ENCODE measurements at regions not wholly inside any gene's neighbourhood (a gene's known extent, or its start where the extent isn't known, plus 50 kb on each side); places are given as distances from the start of the nearest gene placed in this dataset.
A peak's percentile ranks its signal among the peaks of the same experiment; 100 is the strongest.

- no peak for FAIRE-seq
- no peak for TF ChIP-seq CTCF (IDR thresholded peaks at IDR 0.05; ENCODE audit: insufficient read depth, missing control alignments)
- DNase-seq (ENCODE audit: insufficient read length, low spot score) = no peak
Observed at GRCh38 chr20:48187851-48188250, 402.6 kb upstream of the SULF2 start.

GRCh38 chr20:48186915-48187314, 401.6 kb upstream of the SULF2 start:
- no peak for DNase-seq (ENCODE audit: insufficient read length, low spot score)
- FAIRE-seq = peak; percentile 89
- no peak for TF ChIP-seq CTCF (IDR thresholded peaks at IDR 0.05; ENCODE audit: insufficient read depth, missing control alignments)

GRCh38 chr20:48186447-48186846, 401.2 kb upstream of the SULF2 start:
- TF ChIP-seq CTCF (IDR thresholded peaks at IDR 0.05; ENCODE audit: insufficient read depth, missing control alignments) = no peak
- no peak for DNase-seq (ENCODE audit: insufficient read length, low spot score)
- FAIRE-seq = no peak

- TF ChIP-seq CTCF (IDR thresholded peaks at IDR 0.05; ENCODE audit: insufficient read depth, missing control alignments) = no peak
- FAIRE-seq (no peak), DNase-seq (ENCODE audit: insufficient read length, low spot score) (no peak)
Observed at GRCh38 chr20:48184229-48184628, 398.9 kb upstream of the SULF2 start.

GRCh38 chr20:48181261-48181935, 396.1 kb upstream of the SULF2 start:
- FAIRE-seq (no peak), DNase-seq (ENCODE audit: insufficient read length, low spot score) (no peak)
- no peak for TF ChIP-seq CTCF (IDR thresholded peaks at IDR 0.05; ENCODE audit: insufficient read depth, missing control alignments)

GRCh38 chr20:48180618-48181017, 395.3 kb upstream of the SULF2 start:
- FAIRE-seq = no peak
- DNase-seq (ENCODE audit: insufficient read length, low spot score) = no peak
- no peak for TF ChIP-seq CTCF (IDR thresholded peaks at IDR 0.05; ENCODE audit: insufficient read depth, missing control alignments)

- DNase-seq (ENCODE audit: insufficient read length, low spot score) = no peak
- no peak for FAIRE-seq
- no peak for TF ChIP-seq CTCF (IDR thresholded peaks at IDR 0.05; ENCODE audit: insufficient read depth, missing control alignments)
Observed at GRCh38 chr20:48180024-48180423, 394.7 kb upstream of the SULF2 start.
